Fibroblast of lung (primary cell): ENCODE measurements at regions not wholly inside any gene's neighbourhood (a gene's known extent, or its start where the extent isn't known, plus 50 kb on each side); places are given as distances from the start of the nearest gene placed in this dataset.

Experiments used
- DNase-seq, 2 donors: peaks; one replicate each; pipeline versions ENCODE4 v3.0.0 to v3.0.0-alpha.2; 2010; ENCODE audit warnings: low read depth in 2 of 2
- H2AFZ ChIP-seq: 2 replicates; pipeline ENCODE4 v1.5.1; 2012; ENCODE audit warnings: low read length, control low read depth, inconsistent platforms
- H3K27ac ChIP-seq: 2 replicates; pipeline ENCODE4 v1.5.1; 2011; ENCODE audit warnings: low read length, control low read depth; ENCODE audit not compliant: insufficient read depth
- H3K27me3 ChIP-seq: 2 replicates; pipeline ENCODE4 v1.5.1; 2011; ENCODE audit warnings: mild to moderate bottlenecking, low read length; ENCODE audit not compliant: control insufficient read depth, insufficient read depth
- H3K36me3 ChIP-seq: 2 replicates; pipeline ENCODE4 v1.5.1; 2011; ENCODE audit warnings: low read length; ENCODE audit not compliant: control insufficient read depth, insufficient read depth
- H3K4me1 ChIP-seq: 2 replicates; pipeline ENCODE4 v1.5.1; 2011; ENCODE audit warnings: low read length; ENCODE audit not compliant: control insufficient read depth, insufficient read depth; ENCODE audit errors: extremely low read depth
- H3K4me2 ChIP-seq: 2 replicates; pipeline ENCODE4 v1.5.1; 2011; ENCODE audit warnings: low read length, control low read depth; ENCODE audit not compliant: insufficient read depth; ENCODE audit errors: extremely low read depth
- H3K4me3 ChIP-seq, 4 experiments: fragments of 200-600 bp in 1 of 4; sonication (generic) in 1 of 4; replicated peaks in 1 of 4; 2 replicates each; pipeline ENCODE4 v1.5.1; 2011 to 2016; ENCODE audit warnings: low read length in 4 of 4, low read depth in 3 of 4, mild to moderate bottlenecking in 3 of 4, control low read depth in 2 of 4, inconsistent platforms in 1 of 4, mixed read lengths in 1 of 4; ENCODE audit not compliant: insufficient read depth in 1 of 4; ENCODE audit errors: control extremely low read depth in 1 of 4
- H3K79me2 ChIP-seq: 2 replicates; pipeline ENCODE4 v1.5.1; 2012; ENCODE audit warnings: mild to moderate bottlenecking, low read length, inconsistent platforms; ENCODE audit not compliant: control insufficient read depth, insufficient read depth
- H3K9ac ChIP-seq: 2 replicates; pipeline ENCODE4 v1.5.1; 2011; ENCODE audit warnings: mild to moderate bottlenecking, low read length, control low read depth; ENCODE audit not compliant: insufficient read depth
- H3K9me3 ChIP-seq: 2 replicates; pipeline ENCODE4 v1.5.1; 2012; ENCODE audit warnings: low read depth, low read length; ENCODE audit not compliant: control insufficient read depth, insufficient read depth
- H4K20me1 ChIP-seq: 2 replicates; pipeline ENCODE4 v1.5.1; 2011; ENCODE audit warnings: low read length; ENCODE audit not compliant: control insufficient read depth, insufficient read depth; ENCODE audit errors: extremely low read depth
- CTCF ChIP-seq, 2 donors: IDR thresholded peaks in 1 of 2; conservative IDR thresholded peaks in 1 of 2; 1 replicate in 1 of 2; 2 replicates in 1 of 2; pipeline ENCODE4 v1.5.1; 2011 to 2012; ENCODE audit warnings: low read length in 2 of 2, control low read depth in 1 of 2, inconsistent platforms in 1 of 2, low read depth in 1 of 2, mild to moderate bottlenecking in 1 of 2
- EZH2 ChIP-seq: IDR thresholded peaks from 2 replicates; pipeline ENCODE4 v1.5.1; 2012; ENCODE audit warnings: low read length, control low read depth, mild to moderate bottlenecking; ENCODE audit errors: missing control alignments

GRCh38 chr10:53075469-53075868, 302.9 kb upstream of the MBL2 start:
- no peaks in the 10 kb centered on the region for H4K20me1 ChIP-seq

GRCh38 chr10:53072144-53072543, 299.6 kb upstream of the MBL2 start:
- no peaks in the 10 kb centered on the region for H3K27me3 ChIP-seq
- DNase-seq = no peak
- no peak overlapping the region for H3K27ac ChIP-seq
- no peaks in the 10 kb centered on the region for H4K20me1 ChIP-seq
- no peak overlapping the region for H3K4me3 ChIP-seq
- H3K4me2 ChIP-seq = no peak overlapping the region
- no peaks in the 10 kb centered on the region for H3K9me3 ChIP-seq
- TF ChIP-seq CTCF (conservative IDR thresholded peaks at IDR 0.05 in 1 of 2, IDR thresholded peaks at IDR 0.05 in 1 of 2; ENCODE audit: low read depth in 1 of 2, low read length in 2 of 2) (no peak), EZH2 (no peak)
- no peaks in the 10 kb centered on the region for H3K36me3 ChIP-seq
- no peaks in the 10 kb centered on the region for H3K79me2 ChIP-seq
- no peak overlapping the region for H2AFZ ChIP-seq
- H3K4me1 ChIP-seq = no peaks in the 10 kb centered on the region
- no peak overlapping the region for H3K9ac ChIP-seq

More at GRCh38 chr10:53075469-53075868, 302.9 kb upstream of the MBL2 start:
- Histone ChIP-seq H3K9ac (no peak overlapping the region), H3K4me1 (no peaks in the 10 kb centered on the region), H3K36me3 (no peaks in the 10 kb centered on the region), H3K27me3 (no peaks in the 10 kb centered on the region), H3K9me3 (no peaks in the 10 kb centered on the region), H3K4me2 (no peak overlapping the region), H3K79me2 (no peaks in the 10 kb centered on the region), H3K4me3 (no peak overlapping the region), H2AFZ (no peak overlapping the region), H3K27ac (no peak overlapping the region)
- DNase-seq = no peak
- no peak for TF ChIP-seq EZH2
- TF ChIP-seq CTCF (conservative IDR thresholded peaks at IDR 0.05 in 1 of 2, IDR thresholded peaks at IDR 0.05 in 1 of 2; ENCODE audit: low read depth in 1 of 2, low read length in 2 of 2) = no peak

- Histone ChIP-seq H3K4me3 (no peak overlapping the region), H2AFZ (no peak overlapping the region), H3K36me3 (no peaks in the 10 kb centered on the region), H3K9me3 (no peaks in the 10 kb centered on the region), H3K27me3 (no peaks in the 10 kb centered on the region), H3K4me1 (no peaks in the 10 kb centered on the region), H3K9ac (no peak overlapping the region), H3K4me2 (no peak overlapping the region), H3K27ac (no peak overlapping the region), H4K20me1 (no peaks in the 10 kb centered on the region), H3K79me2 (no peaks in the 10 kb centered on the region)
- no peak for DNase-seq
- TF ChIP-seq CTCF (conservative IDR thresholded peaks at IDR 0.05 in 1 of 2, IDR thresholded peaks at IDR 0.05 in 1 of 2; ENCODE audit: low read depth in 1 of 2, low read length in 2 of 2) (no peak), EZH2 (no peak)
Measured at GRCh38 chr10:53071505-53072125, 299.0 kb upstream of the MBL2 start.
